ENCODE measurements at regions not wholly inside any gene's neighbourhood (a gene's known extent, or its start where the extent isn't known, plus 50 kb on each side); places are given as distances from the start of the nearest gene placed in this dataset.

DNA sequence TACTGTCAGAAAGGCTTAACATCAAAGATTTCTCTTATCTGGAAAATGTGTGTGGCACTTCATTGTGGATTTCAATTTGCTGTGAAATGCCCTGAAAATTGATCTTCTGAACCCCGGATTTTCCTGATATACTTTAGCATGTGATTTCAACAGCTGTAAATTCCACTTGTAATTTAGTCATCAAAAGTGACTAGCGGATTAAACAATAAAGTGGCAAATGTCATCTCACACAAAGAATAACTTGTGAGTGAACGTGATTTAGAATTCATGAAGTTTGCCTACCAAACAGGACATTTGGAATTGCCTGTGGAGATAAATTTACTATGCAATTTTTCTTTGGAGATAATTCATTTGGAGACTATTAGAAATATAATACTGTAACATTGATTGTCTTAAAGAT, 601.6 kb downstream of the COL12A1 start (continued):
- TF ChIP-seq ZFP36 (IDR thresholded peaks at IDR 0.05; ENCODE audit: borderline replicate concordance, low read depth, low read length, partially characterized antibody) (no peak), POLR2AphosphoS5 (IDR thresholded peaks at IDR 0.05; ENCODE audit: low read depth, low read length) (no peak), PTBP1 (IDR thresholded peaks at IDR 0.05; ENCODE audit: low read depth, low read length, poor library complexity, severe bottlenecking) (no peak), RARG (CRISPR knock-in tag; IDR thresholded peaks at IDR 0.05; ENCODE audit: low read depth) (no peak), ZNF747 (CRISPR knock-in tag; IDR thresholded peaks at IDR 0.05; ENCODE audit: borderline replicate concordance) (no peak), ZNF24 (IDR thresholded peaks at IDR 0.05) (no peak)
- TF ChIP-seq, protein P1, sequence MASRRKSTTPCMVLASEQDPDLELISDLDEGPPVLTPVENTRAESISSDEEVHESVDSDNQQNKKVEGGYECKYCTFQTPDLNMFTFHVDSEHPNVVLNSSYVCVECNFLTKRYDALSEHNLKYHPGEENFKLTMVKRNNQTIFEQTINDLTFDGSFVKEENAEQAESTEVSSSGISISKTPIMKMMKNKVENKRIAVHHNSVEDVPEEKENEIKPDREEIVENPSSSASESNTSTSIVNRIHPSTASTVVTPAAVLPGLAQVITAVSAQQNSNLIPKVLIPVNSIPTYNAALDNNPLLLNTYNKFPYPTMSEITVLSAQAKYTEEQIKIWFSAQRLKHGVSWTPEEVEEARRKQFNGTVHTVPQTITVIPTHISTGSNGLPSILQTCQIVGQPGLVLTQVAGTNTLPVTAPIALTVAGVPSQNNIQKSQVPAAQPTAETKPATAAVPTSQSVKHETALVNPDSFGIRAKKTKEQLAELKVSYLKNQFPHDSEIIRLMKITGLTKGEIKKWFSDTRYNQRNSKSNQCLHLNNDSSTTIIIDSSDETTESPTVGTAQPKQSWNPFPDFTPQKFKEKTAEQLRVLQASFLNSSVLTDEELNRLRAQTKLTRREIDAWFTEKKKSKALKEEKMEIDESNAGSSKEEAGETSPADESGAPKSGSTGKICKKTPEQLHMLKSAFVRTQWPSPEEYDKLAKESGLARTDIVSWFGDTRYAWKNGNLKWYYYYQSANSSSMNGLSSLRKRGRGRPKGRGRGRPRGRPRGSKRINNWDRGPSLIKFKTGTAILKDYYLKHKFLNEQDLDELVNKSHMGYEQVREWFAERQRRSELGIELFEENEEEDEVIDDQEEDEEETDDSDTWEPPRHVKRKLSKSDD (CRISPR knock-in tag; IDR thresholded peaks at IDR 0.05; ENCODE audit: low read depth) = no peak
- TF ChIP-seq, protein P2, sequence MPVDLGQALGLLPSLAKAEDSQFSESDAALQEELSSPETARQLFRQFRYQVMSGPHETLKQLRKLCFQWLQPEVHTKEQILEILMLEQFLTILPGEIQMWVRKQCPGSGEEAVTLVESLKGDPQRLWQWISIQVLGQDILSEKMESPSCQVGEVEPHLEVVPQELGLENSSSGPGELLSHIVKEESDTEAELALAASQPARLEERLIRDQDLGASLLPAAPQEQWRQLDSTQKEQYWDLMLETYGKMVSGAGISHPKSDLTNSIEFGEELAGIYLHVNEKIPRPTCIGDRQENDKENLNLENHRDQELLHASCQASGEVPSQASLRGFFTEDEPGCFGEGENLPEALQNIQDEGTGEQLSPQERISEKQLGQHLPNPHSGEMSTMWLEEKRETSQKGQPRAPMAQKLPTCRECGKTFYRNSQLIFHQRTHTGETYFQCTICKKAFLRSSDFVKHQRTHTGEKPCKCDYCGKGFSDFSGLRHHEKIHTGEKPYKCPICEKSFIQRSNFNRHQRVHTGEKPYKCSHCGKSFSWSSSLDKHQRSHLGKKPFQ (CRISPR knock-in tag; IDR thresholded peaks at IDR 0.05; ENCODE audit: insufficient replicate concordance) = no peak
- TF ChIP-seq, protein P3, sequence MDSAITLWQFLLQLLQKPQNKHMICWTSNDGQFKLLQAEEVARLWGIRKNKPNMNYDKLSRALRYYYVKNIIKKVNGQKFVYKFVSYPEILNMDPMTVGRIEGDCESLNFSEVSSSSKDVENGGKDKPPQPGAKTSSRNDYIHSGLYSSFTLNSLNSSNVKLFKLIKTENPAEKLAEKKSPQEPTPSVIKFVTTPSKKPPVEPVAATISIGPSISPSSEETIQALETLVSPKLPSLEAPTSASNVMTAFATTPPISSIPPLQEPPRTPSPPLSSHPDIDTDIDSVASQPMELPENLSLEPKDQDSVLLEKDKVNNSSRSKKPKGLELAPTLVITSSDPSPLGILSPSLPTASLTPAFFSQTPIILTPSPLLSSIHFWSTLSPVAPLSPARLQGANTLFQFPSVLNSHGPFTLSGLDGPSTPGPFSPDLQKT (CRISPR knock-in tag; IDR thresholded peaks at IDR 0.05; ENCODE audit: borderline replicate concordance) = no peak

Data from HepG2 (cell line).